Body of pancreas (tissue), 4 donors: ENCODE measurements at regions not wholly inside any gene's neighbourhood (a gene's known extent, or its start where the extent isn't known, plus 50 kb on each side); places are given as distances from the start of the nearest gene placed in this dataset.

Experiments
- CTCF ChIP-seq, 7 experiments: fragments of 450-650 bp in 4 of 7; fragments of 200-600 bp in 3 of 7; sonication (generic) in 3 of 7; IDR thresholded peaks; one replicate each; pipeline ENCODE4 v1.5.1; 2016 to 2019; ENCODE audit warnings: antibody characterized with exemption in 7 of 7
- POLR2A ChIP-seq, 3 donors: fragments of 450-650 bp; IDR thresholded peaks; one replicate each; pipeline ENCODE4 v1.6.1; 2016; ENCODE audit warnings: antibody characterized with exemption in 3 of 3, mild to moderate bottlenecking in 2 of 3

DNA sequence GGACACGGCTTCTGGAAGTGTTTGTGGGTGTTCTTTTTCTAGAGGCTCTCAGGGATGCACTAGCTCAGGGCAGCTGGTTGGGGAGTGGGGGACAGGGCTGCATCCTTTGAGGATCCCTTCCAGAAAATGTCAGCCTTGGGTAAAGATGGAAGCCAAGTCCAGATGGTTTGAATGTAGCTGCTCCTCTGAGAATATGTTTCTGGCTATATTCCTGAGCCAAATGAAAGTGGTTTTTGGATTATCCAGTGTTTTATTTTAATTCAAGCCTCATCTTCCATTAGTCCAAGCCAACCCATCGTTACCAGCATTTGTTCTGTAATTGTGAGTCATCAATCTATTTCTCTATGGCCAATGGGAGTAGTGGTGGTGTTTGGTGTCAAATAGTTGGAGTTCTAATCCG lies 70.4 kb downstream of the SPRY4 start:
- no peak for TF ChIP-seq CTCF (IDR thresholded peaks at IDR 0.05)
- no peak for TF ChIP-seq POLR2A (IDR thresholded peaks at IDR 0.05)
